Activated B cell treated with CpG ODN at 0.5 μM for 24 hours (primary cell): ENCODE measurements at regions not wholly inside any gene's neighbourhood (a gene's known extent, or its start where the extent isn't known, plus 50 kb on each side); places are given as distances from the start of the nearest gene placed in this dataset.

ENCODE experiments used
- ATAC-seq: fragments of 200-7000 bp; cut with Tn5 transposase; one replicate; pipeline ENCODE4 v1.10.0; 2021; ENCODE audit warnings: low read depth, mild to moderate bottlenecking, moderate library complexity
- CTCF ChIA-PET: fragments of 350-600 bp; sonication (Branson Sonifier 250); formaldehyde crosslinking; loops from one replicate; lab custom pipeline; 2021; ENCODE audit warnings: antibody characterized with exemption; lab: Charles Lee
- POLR2A ChIA-PET: fragments of 350-600 bp; sonication (Branson Sonifier 250); formaldehyde crosslinking; loops from one replicate; lab custom pipeline; 2021; ENCODE audit warnings: antibody characterized with exemption; lab: Charles Lee
- DNase-seq: peaks from one replicate; pipeline ENCODE4 v3.0.0; 2022
- H3K27ac Mint-ChIP-seq: one replicate; pipeline ENCODE4 v1.8.0; 2020; ENCODE audit warnings: mixed read lengths
- H3K27me3 Mint-ChIP-seq: one replicate; pipeline ENCODE4 v1.8.0; 2021; ENCODE audit warnings: mixed read lengths
- H3K36me3 Mint-ChIP-seq: one replicate; pipeline ENCODE4 v1.8.0; 2021; ENCODE audit warnings: low read depth, mixed read lengths
- H3K4me1 Mint-ChIP-seq: one replicate; pipeline ENCODE4 v1.8.0; 2021; ENCODE audit warnings: mixed read lengths
- H3K4me3 Mint-ChIP-seq: one replicate; pipeline ENCODE4 v1.8.0; 2020; ENCODE audit warnings: mild to moderate bottlenecking, mixed read lengths
- H3K9me3 Mint-ChIP-seq: one replicate; pipeline ENCODE4 v1.8.0; 2020; ENCODE audit warnings: mixed read lengths
- CTCF ChIP-seq: fragments of 200-600 bp; IDR thresholded peaks from one replicate; pipeline ENCODE4 v1.8.0; 2022; ENCODE audit warnings: antibody characterized with exemption, mild to moderate bottlenecking
- intact Hi-C: fragments of 100-400 bp; cut with micrococcal nuclease; formaldehyde crosslinking; loops from one replicate; pipeline ENCODE4 v1.15.1; 2024

GRCh38 chr1:200245473-200245872, 164.4 kb downstream of the ZNF281 start:
- peaks cover 5% of the 10 kb centered on the region for H3K4me1 Mint-ChIP-seq
- DNase-seq (no peak), ATAC-seq (no peak)
- peaks cover 39% of the 10 kb centered on the region for H3K27me3 Mint-ChIP-seq
- no peak overlapping the region for H3K4me3 Mint-ChIP-seq
- no peaks in the 10 kb centered on the region for H3K9me3 Mint-ChIP-seq
- no peaks in the 10 kb centered on the region for H3K36me3 Mint-ChIP-seq
- intact Hi-C loops = no loop called here
- no peak overlapping the region for H3K27ac Mint-ChIP-seq
- ChIA-PET POLR2A (no interaction called here), CTCF (no interaction called here)
- no peak for TF ChIP-seq CTCF

- H3K4me1 Mint-ChIP-seq = peaks cover 5% of the 10 kb centered on the region
- intact Hi-C loops = no loop called here
- DNase-seq (no peak), ATAC-seq (no peak)
- no peak overlapping the region for H3K27ac Mint-ChIP-seq
- CTCF ChIA-PET = no interaction called here
- no peaks in the 10 kb centered on the region for H3K9me3 Mint-ChIP-seq
- peaks cover 42% of the 10 kb centered on the region for H3K27me3 Mint-ChIP-seq
- POLR2A ChIA-PET = no interaction called here
- TF ChIP-seq CTCF = no peak
- H3K4me3 Mint-ChIP-seq = no peak overlapping the region
- no peaks in the 10 kb centered on the region for H3K36me3 Mint-ChIP-seq
Measured at GRCh38 chr1:200243042-200243437, 166.8 kb downstream of the ZNF281 start.

- Mint-ChIP-seq H3K4me1 (peaks cover 5% of the 10 kb centered on the region), H3K27ac (no peak overlapping the region), H3K36me3 (no peaks in the 10 kb centered on the region), H3K27me3 (peaks cover 42% of the 10 kb centered on the region), H3K4me3 (no peak overlapping the region), H3K9me3 (no peaks in the 10 kb centered on the region)
- ATAC-seq (no peak), DNase-seq (no peak)
- TF ChIP-seq CTCF = no peak
- intact Hi-C loops = no loop called here
- ChIA-PET CTCF (no interaction called here), POLR2A (no interaction called here)
Measured at GRCh38 chr1:200242110-200243041, 167.5 kb downstream of the ZNF281 start.

- no peaks in the 10 kb centered on the region for H3K36me3 Mint-ChIP-seq
- H3K27me3 Mint-ChIP-seq = peaks cover 45% of the 10 kb centered on the region
- ChIA-PET POLR2A (no interaction called here), CTCF (no interaction called here)
- no peak overlapping the region for H3K4me3 Mint-ChIP-seq
- intact Hi-C loops = no loop called here
- ATAC-seq (no peak), DNase-seq (no peak)
- H3K4me1 Mint-ChIP-seq = peaks cover 5% of the 10 kb centered on the region
- no peaks in the 10 kb centered on the region for H3K9me3 Mint-ChIP-seq
- H3K27ac Mint-ChIP-seq = no peak overlapping the region
- no peak for TF ChIP-seq CTCF
Measured at GRCh38 chr1:200240656-200241055, 169.2 kb downstream of the ZNF281 start.

- H3K4me3 Mint-ChIP-seq = no peak overlapping the region
- H3K36me3 Mint-ChIP-seq = no peaks in the 10 kb centered on the region
- ChIA-PET CTCF (no interaction called here), POLR2A (interaction anchor here (0.7 kb wide), 1 partner anchor 20 kb away, joined by 8 read pairs; no protein-coding TSS in a partner anchor)
- no peak for DNase-seq
- peaks cover 42% of the 10 kb centered on the region for H3K27me3 Mint-ChIP-seq
- H3K27ac Mint-ChIP-seq = no peak overlapping the region
- peaks cover 5% of the 10 kb centered on the region for H3K4me1 Mint-ChIP-seq
- ATAC-seq = no peak
- TF ChIP-seq CTCF = no peak
- H3K9me3 Mint-ChIP-seq = no peaks in the 10 kb centered on the region
- intact Hi-C loops = no loop called here
Measured at GRCh38 chr1:200238311-200238710, 171.5 kb downstream of the ZNF281 start.
